Gastroesophageal sphincter (tissue), 3 donors: ENCODE measurements at regions not wholly inside any gene's neighbourhood (a gene's known extent, or its start where the extent isn't known, plus 50 kb on each side); places are given as distances from the start of the nearest gene placed in this dataset.

ENCODE experiments used
- EP300 ChIP-seq: sonication (generic); formaldehyde crosslinking; IDR thresholded peaks from one replicate; pipeline ENCODE4 v1.6.1; 2017; ENCODE audit warnings: antibody characterized with exemption, mild to moderate bottlenecking
- TF ChIP-seq, protein P1 (sequence below), 4 experiments: fragments of 200-600 bp in 2 of 4; fragments of 450-650 bp in 2 of 4; sonication (generic) in 1 of 4; IDR thresholded peaks; one replicate each; pipeline ENCODE4 v1.5.1; 2017 to 2019; ENCODE audit warnings: antibody characterized with exemption in 4 of 4, mild to moderate bottlenecking in 2 of 4, moderate library complexity in 2 of 4

DNA sequence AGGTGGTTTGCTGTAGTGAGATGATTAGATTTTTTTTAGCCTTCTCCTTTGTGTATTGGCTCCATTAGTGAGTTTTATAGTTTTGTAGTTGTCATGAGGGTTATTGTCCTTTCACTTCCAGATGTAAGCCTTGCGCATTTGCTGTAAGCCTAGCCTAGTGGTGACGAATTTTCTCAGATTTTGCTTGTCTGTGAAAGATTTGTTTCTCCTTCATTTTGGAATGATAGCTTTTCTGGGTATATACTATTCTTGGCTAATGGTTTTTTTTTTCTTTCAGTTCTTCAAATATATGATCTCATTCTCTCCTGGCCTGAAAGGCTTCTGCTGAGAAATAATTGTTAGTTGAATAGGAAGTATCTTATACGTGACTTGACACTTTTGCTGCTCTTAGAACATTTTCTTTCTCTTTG, 166.5 kb upstream of the THRB start:
- TF ChIP-seq, protein P1, sequence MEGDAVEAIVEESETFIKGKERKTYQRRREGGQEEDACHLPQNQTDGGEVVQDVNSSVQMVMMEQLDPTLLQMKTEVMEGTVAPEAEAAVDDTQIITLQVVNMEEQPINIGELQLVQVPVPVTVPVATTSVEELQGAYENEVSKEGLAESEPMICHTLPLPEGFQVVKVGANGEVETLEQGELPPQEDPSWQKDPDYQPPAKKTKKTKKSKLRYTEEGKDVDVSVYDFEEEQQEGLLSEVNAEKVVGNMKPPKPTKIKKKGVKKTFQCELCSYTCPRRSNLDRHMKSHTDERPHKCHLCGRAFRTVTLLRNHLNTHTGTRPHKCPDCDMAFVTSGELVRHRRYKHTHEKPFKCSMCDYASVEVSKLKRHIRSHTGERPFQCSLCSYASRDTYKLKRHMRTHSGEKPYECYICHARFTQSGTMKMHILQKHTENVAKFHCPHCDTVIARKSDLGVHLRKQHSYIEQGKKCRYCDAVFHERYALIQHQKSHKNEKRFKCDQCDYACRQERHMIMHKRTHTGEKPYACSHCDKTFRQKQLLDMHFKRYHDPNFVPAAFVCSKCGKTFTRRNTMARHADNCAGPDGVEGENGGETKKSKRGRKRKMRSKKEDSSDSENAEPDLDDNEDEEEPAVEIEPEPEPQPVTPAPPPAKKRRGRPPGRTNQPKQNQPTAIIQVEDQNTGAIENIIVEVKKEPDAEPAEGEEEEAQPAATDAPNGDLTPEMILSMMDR (IDR thresholded peaks at IDR 0.05): no peak
- TF ChIP-seq EP300: no peak
